Left ventricle myocardium inferior (tissue), 1 donor: ENCODE measurements at regions not wholly inside any gene's neighbourhood (a gene's known extent, or its start where the extent isn't known, plus 50 kb on each side); places are given as distances from the start of the nearest gene placed in this dataset.

Experiments
- DNase-seq: peaks from one replicate; pipeline ENCODE4 v3.0.0-alpha.2; 2020
- H3K27ac ChIP-seq: fragments of 200-600 bp; replicated peaks from 2 replicates; pipeline ENCODE4 v1.8.0; 2021
- H3K27me3 ChIP-seq: fragments of 200-600 bp; 2 replicates; pipeline ENCODE4 v1.8.0; 2021; ENCODE audit warnings: low read depth
- H3K36me3 ChIP-seq: fragments of 200-600 bp; 2 replicates; pipeline ENCODE4 v1.8.0; 2021
- H3K4me1 ChIP-seq: fragments of 200-600 bp; 2 replicates; pipeline ENCODE4 v1.8.0; 2021
- H3K4me3 ChIP-seq: fragments of 200-600 bp; 2 replicates; pipeline ENCODE4 v1.8.0; 2021; ENCODE audit warnings: mild to moderate bottlenecking, moderate library complexity
- H3K9me3 ChIP-seq: fragments of 200-600 bp; replicated peaks from 2 replicates; pipeline ENCODE4 v1.8.0; 2021
- CTCF ChIP-seq: fragments of 200-600 bp; IDR thresholded peaks from 2 replicates; pipeline ENCODE4 v1.8.0; 2021; ENCODE audit warnings: antibody characterized with exemption, mild to moderate bottlenecking, borderline replicate concordance
- intact Hi-C: fragments of 100-400 bp; cut with micrococcal nuclease; formaldehyde crosslinking; loops from one replicate; pipeline ENCODE4 v1.11.0; 2022
- donor health status: DM: no; HTN: yes; CAD: no; lungs with severe emphysema.

- DNase-seq: peak; percentile 68
- H3K9me3 ChIP-seq: no peaks in the 10 kb centered on the region
- peak overlapping the region; percentile 75 for H3K27ac ChIP-seq
- no peaks in the 10 kb centered on the region for H3K36me3 ChIP-seq
- intact Hi-C loops: no loop called here
- H3K4me1 ChIP-seq: peaks cover 15% of the 10 kb centered on the region
- no peaks in the 10 kb centered on the region for H3K27me3 ChIP-seq
- no peak overlapping the region for H3K4me3 ChIP-seq
- TF ChIP-seq CTCF: no peak
Measured at GRCh38 chr2:38187541-38188011, 111.6 kb upstream of the CYP1B1 start.

GRCh38 chr2:38185012-38185491 lies 109.1 kb upstream of the CYP1B1 start:
- DNase-seq: no peak
- TF ChIP-seq CTCF: no peak
- no peaks in the 10 kb centered on the region for H3K9me3 ChIP-seq
- no peak overlapping the region for H3K4me3 ChIP-seq
- no peaks in the 10 kb centered on the region for H3K36me3 ChIP-seq
- H3K4me1 ChIP-seq: peaks cover 15% of the 10 kb centered on the region
- H3K27ac ChIP-seq: peak overlapping the region; percentile 51
- H3K27me3 ChIP-seq: no peaks in the 10 kb centered on the region
- intact Hi-C loops: no loop called here

- no peaks in the 10 kb centered on the region for H3K36me3 ChIP-seq
- no peak overlapping the region for H3K4me3 ChIP-seq
- no peaks in the 10 kb centered on the region for H3K9me3 ChIP-seq
- TF ChIP-seq CTCF: no peak
- no peak for DNase-seq
- H3K4me1 ChIP-seq: peaks cover 25% of the 10 kb centered on the region
- H3K27ac ChIP-seq: no peak overlapping the region
- no peaks in the 10 kb centered on the region for H3K27me3 ChIP-seq
- intact Hi-C loops: no loop called here
Measured at GRCh38 chr2:38182492-38183003, 106.6 kb upstream of the CYP1B1 start.

GRCh38 chr2:38181806-38182491 lies 106.0 kb upstream of the CYP1B1 start:
- no peak overlapping the region for H3K4me3 ChIP-seq
- intact Hi-C loops: no loop called here
- no peaks in the 10 kb centered on the region for H3K27me3 ChIP-seq
- no peak overlapping the region for H3K27ac ChIP-seq
- no peaks in the 10 kb centered on the region for H3K36me3 ChIP-seq
- H3K4me1 ChIP-seq: peaks cover 24% of the 10 kb centered on the region
- no peaks in the 10 kb centered on the region for H3K9me3 ChIP-seq
- no peak for TF ChIP-seq CTCF
- DNase-seq: no peak

- Histone ChIP-seq H3K4me1 (peaks cover 24% of the 10 kb centered on the region), H3K27ac (no peak overlapping the region)
- intact Hi-C loops: no loop called here
Measured at GRCh38 chr2:38180754-38181153, 104.8 kb upstream of the CYP1B1 start.

More at GRCh38 chr2:38180754-38181153, 104.8 kb upstream of the CYP1B1 start:
- Histone ChIP-seq H3K27me3 (no peaks in the 10 kb centered on the region), H3K4me3 (no peak overlapping the region), H3K36me3 (no peaks in the 10 kb centered on the region), H3K9me3 (no peaks in the 10 kb centered on the region)
- no peak for DNase-seq
- no peak for TF ChIP-seq CTCF
